ENCODE measurements at regions not wholly inside any gene's neighbourhood (a gene's known extent, or its start where the extent isn't known, plus 50 kb on each side); places are given as distances from the start of the nearest gene placed in this dataset.

DNA sequence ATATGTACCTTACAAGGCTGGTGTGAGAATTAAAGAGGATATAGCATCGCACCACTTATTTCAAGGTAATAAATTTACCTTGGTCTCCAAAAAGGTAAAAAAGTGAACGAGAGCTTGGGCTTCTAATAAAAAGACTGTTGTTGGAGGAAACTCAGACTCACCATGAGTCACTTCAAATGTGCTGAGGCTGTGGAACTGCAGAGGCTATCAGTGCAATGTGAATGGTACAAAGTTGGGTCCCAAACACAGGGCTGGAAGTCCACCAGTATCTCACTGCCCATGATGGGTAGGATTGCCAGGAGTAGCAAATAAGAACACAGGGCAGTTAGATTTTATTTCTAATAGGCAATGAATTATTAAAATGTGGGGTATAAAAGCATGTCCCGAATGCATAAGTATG is 200.6 kb downstream of the MAFB start:
- no peak for DNase-seq

DNA sequence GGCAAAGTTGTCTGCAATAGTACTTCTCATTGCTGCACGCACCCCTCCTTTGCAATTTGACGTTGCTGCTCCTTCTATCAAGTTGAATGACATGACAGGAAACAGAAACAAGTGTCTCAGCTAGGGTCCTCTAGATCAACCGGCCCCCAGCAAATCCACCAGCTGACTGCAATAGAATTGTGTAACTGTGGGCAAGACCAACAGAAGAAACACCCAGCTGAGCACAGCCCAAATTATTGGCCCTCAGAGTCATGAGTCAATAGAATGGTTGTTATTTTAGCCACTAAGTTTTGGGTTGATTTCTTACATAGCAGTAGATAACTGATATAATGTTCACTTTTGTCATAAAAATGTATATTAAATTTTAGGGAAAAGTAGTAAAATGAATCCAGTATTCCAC is 202.7 kb downstream of the MAFB start:
- DNase-seq, result no peak

DNA sequence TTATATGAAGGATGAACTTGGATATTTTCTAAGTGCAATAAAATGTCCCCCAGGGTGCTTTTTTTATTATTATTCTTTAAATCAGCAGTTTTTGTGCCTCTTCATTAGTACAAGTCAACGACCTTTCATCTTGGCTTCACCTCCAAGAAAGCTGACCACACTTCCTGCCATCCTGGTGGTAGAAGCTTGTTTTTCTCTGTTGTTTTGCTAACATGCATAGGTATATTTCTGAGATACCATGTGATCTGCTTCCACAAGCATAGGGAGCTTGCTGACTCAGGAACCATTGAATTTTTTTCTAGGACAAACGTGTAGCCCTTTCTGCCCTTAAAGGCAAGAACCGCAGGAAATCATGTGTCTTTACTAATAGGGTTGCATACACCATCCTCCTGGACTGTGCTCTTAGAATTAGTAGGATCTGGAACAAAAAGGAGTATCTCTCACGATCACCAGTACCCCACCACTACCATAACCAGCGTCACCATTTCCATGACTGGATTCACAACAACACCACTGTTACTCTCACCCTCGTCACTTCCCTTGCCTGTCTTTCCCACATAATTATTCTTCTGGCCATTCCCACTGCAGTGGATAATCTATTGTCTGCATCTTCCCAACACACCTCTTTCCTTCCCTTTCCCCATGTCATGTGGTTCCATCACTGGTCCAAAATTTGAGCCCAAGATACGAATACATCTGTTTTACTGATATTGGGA is 207.1 kb downstream of the MAFB start:
- DNase-seq, result no peak

DNA sequence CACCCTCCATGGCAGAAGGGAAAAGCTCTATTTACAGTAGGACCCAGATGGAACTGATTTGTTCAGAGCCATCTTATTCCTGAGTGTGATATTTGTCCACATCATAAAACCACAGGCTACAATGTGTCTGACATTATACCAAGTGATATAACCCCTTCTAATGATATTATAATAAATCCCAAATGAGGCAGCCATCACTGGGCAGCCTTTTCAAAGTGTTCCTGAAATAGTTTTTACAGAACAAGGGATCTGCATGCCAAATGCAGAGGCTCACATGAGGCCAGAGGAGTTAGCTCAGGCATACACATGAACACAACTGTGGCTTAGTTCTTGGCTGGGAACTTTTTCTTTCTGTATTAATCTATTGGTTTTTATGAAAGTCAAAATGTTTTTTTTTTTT is 207.7 kb downstream of the MAFB start:
- no peak for DNase-seq

DNA sequence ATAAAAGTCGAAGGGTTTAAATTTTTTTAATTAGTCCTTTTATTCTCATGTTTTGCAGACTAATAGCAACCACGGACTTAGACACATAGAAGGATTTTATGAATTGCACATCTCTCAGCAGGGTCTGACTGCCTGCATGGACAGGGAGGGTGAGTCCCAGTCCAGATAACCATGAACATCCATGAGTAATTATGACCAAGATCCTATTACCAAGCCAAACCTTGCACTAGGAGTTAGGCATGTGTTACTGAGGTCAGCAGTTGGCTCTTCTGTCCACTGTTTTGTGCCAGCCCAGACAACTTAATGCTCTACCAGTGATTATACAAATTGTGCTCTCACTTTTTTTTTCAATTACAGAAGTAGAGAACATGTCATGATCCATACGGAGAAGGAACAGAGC is 211.2 kb downstream of the MAFB start:
- DNase-seq, result no peak

DNA sequence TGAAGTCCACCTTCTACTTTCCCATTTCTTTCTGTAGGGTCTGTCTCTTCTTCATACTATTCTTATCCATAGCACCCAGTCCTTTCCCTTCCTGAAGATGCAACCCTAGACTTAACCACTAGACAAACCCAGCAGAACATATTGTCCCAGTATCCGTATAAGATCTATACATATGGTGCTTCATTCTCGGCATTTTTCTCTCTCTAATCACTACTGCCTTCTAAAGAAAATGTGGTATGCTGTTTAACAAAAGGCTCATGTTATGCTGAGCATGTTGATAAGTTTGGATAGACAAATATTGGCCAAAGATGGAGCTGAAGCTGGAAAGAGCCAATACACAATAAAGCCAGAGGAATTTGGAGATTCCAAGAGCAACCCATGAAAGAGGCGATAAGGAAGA is 212.6 kb downstream of the MAFB start:
- DNase-seq, result no peak

DNA sequence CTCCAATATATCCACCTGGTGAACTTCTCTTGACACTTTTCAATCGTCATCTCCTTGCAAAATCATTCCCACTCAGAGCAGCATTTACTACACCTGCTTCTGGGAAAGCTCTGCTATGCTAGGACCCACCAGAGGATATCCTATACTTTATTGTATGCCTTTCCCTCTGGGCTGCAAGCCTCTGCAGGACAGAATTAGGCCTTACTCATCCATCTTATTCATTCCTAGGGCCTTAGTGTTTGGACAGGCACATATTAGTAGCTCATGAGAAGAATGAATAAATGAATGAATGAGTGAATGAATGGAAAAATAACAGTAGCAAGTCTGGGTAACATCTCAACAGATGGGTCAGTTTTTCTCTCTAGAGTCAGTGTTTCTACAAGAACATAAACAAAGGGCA is 216.1 kb downstream of the MAFB start:
- DNase-seq, result no peak

DNA sequence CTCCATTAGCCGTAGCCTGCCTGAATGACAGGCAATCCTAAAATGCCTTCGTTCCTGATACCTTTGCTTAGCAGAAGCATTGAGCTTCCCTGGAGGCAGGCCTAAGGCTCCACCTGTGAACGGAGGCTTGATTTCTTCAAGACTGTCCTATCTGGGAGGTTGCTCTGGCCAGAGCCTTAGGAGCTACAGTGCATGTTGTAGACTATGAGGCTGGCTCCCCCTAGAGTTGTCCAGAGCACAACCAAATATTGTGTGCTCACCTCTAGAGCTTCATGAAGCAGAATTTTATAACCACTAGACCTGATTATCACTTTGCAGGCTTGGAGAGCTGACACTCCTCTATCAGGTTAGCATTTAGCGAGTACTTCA is 217.8 kb downstream of the MAFB start:
- DNase-seq, result no peak

DNA sequence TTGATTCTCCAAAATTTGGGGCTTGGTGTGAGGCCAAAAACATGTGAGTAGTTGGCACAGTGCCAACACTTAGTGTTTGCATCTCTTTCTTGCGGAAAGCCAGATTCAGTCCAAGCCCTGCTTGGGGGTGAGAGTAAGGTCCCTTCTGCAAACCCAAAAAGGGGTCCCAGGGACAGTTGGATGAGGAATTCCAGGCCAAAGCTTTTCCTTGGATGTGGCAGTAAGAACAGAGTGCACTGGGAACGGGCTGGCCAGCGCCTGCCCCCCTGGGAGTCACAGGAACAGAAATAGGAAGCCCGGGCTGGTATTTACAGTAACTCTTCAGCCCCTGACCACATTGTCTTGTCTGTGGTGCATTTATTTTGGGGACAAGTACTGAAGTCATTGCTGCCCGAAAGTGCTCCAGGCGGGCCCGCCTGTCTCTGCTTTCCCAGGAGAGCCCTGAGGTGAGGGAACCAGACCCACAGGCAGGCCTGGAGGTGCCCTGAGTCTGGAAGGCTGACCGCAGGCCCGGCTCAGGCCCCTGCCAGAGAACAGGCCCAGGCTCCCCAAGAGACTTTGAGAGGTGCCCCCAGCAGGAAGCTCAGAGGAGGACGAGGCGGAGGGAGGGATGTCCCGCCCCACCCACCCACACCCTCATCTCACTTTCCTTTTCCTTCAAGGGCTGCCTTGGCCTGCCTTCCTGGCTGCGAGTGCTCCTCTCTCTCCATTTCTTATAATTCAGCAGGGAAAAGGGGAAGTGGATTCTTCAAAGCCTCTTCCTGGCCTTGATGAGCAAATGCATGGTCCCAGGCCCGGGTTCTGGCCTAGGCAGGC is 218.4 kb downstream of the MAFB start:
- no peak for DNase-seq

DNA sequence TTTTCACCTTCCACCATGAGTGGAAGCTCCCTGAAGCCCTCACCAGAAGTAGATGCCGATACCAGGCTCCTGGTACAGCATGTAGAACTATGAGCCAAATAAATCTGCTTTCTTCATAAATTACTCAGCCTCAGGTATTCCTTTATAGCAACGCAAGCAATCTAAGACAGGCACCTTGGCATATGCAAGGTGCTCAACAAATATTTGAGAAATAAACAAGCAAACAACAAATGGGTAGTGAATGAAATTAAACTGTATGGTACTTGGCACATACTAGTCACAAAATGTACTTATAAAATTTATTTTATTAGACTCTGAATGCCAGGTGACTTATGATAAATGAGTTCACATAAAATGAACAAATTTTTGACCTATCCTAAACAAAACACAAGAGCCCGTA is 220.3 kb downstream of the MAFB start:
- DNase-seq, result no peak

DNA sequence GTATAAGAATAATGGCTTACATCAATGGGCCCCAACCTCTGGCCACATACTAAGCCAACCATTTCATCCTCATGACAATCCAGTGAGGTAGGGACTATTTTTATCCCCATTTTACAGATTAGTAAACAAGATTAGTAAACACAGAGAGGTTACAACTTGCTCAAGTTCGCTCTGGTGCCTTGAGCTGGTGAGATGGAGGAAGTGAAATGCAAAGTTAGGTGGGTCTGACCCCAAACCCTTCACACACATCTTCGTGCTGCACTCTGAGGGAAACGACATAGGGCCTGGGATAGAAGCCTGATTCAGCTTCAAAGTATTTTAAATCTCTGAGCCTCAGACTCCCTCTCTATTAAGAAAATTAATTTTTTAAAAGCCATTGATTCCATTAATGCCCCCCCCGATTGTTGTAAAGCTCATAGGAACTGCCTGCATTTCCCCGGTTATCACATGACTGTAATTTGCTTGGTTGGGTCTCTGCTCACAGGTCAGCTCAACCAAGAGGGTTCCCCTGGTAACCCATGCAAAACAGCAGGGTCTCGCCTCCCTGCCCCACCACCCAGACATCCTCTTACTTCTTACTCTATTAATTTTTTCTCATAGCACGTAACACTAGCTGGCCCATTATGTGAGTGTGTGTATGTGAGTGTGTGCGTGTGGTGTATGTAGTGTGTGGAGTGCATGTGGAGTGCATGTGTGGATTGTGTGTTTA is 221.2 kb downstream of the MAFB start:
- no peak for DNase-seq

DNA sequence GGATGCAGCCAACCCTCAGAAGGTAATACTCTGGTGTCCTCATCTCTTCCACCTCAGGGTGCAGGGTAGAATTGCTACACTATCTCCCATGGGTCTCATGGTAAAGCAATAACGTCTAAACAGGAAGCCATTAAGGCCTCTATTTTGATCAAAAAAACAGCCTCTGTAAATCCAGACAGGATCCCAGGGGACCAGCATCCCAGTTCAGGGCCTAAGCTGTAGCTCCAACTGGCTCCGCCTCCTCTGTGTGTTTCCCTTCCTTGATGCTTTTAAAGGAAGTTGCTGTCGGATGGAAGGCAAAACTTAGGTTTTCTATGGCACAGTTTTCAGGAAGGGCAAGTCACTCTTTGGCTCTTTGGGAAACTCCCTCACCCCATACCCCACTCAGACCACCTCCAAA is 222.0 kb downstream of the MAFB start:
- no peak for DNase-seq

DNA sequence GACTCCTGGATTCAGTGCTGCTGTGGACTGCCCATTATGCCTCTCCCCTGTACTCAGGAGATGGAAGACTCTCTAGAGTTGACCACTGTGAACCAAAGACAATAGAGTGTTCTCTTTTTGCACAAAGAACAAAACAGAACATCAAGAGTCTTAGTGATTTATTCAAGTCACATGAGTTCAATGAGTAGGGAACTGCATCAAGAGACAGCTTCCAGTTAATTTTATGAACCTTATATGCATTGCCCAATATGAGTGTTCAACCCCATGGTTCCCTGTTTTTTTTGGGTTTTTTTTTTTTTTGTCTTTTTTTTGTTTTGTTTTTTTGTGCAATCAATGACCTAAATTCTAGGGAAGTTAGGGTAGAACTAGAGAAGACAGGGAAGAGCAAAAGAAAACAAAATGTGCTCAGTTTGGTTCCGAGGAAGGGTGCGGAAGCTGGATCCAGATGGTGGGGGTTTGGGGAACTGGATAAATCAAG is 224.3 kb downstream of the MAFB start:
- DNase-seq, result no peak

DNA sequence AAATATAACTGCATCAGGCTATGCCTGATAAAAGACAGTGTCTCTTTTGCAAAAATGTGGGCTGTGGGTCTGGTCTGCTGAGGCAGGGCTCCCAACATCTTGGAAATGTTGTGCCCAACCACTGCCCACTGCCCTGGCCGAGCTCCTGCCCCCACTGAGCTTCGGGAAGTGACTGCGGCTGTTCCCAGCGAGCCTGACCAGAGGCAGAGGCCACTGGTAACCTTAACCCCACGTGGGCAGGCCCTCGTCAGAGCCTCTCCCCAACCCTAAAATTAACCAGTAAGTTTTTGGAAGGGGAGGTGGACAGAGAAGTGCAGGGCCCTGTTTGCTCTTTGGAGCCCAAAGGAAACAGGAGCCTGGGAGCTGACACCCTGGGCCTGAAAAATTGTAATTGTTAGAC is 225.9 kb downstream of the MAFB start:
- DNase-seq, result no peak

DNA sequence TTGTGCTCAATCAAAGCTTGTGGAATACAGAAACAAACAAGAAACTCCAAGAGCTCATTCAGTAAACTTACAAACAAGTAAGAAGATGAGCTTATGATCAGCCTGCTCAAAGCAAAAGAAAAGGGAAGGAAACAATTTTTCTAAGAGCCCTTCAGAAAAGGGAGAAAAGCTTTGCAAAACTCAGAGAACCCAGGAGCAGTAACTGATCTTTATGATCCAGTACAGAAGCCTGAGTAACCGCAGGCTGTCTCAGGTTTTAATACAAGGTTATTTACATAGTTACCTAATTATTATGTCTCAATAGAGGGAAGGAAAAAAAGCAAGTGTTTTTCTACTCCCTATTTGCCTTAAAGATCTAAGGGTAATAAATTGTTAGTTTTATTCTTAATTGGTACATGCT is 226.5 kb downstream of the MAFB start:
- DNase-seq, result no peak

DNA sequence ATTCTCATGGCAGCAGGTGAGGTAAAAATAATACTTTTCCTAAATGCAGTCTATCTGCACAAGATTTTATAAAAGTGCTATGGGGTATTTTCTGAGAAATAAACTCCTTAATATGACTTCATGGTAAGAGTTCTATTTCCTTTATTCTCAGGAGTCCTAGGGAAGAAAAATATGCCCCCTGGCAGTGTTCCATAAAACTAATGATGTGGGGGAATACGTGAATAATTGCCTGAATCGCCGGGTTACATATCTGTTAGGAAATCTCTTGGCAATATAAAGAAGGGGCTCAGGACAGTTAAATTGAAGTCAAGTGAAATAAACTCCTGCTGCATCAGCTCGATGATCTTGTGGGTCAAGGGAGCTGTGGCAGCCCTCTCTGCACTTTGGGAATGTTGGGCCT is 229.7 kb downstream of the MAFB start:
- DNase-seq, result no peak

DNA sequence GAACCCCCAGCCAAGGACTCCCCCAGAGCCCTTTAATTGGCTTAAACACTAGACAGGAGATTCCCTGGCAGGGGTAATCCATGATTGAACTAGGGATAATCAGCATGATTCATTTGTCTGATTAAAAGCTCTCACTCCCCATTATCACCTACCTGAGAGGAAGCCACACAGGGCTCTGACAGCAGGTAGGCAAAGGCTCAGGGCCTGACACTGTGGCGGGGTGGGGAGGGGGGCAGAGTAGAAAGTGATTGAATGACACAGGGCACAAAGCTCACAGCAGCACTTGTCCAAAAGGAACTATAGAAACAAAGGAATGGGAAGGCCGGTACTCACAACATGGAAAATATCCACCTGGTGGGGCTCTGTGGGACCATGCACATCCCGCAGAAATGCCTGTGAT is 231.6 kb downstream of the MAFB start:
- DNase-seq, result no peak

DNA sequence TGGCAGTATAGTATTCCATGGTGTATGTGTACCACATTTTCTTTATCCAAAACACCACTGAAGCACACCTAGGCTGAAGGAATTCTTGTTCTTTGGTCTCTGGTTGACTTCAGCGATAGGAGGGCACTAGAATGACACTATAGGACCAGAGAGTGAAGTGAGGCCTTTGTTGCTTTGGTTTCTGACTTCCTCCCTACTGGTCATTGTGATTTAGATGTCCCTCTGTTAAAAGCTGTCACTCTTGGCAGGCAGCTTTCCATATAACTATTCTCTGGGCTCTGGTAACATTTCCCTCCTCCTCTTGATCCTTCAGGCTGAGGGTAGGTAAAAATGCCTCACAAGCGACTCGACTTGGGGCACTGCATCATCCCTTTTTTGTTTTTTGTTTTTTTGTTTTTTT is 236.3 kb downstream of the MAFB start:
- DNase-seq, result no peak

DNA sequence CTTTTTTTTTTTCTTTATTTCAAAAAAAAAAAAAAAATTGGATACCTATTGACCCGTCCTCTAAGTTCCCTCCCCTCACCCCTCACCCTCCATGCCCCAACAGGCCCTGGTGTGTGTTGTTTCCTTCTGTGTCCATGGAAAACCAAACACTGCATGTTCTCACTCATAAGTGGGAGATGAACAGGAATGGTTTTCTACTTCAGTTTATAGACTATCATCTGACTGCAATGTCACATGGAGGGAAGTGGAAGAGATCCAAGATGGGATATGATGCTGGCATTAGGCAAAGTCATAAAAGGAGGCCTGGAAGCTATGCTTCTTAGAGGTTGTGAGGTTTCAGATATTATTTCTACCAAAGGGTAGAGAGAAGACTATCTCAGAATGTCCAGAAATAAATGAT is 237.5 kb downstream of the MAFB start:
- DNase-seq, result no peak

DNA sequence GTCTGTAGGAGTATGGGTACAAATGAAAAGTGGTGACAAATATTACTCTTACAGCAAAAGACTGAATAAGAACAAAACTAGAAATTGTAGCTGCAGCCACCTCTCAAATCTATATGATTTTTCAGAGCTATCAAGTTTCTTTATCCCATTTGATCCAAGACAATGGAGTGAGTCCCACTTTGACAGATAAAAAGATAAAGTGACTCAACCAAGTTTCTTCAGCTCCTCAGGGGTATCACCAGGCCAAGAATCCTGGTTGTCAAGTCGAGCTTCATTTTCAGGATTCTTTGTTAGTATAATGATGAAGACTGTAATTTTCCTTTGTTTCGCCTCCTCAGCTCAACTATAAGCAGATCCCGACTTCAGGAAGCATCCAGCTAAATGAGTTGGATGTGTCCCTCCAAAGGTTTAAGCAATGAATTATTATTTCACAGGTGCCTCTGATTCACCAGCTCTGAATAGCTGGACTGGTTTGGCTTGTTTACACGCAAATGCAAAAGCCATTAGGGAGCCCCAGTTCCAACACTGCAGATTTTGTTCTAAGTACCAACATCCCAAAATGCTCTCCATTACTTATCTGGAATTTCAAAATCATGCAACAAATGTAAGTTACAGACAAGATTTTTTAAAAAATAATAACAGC is 238.9 kb downstream of the MAFB start:
- DNase-seq, result no peak

DNA sequence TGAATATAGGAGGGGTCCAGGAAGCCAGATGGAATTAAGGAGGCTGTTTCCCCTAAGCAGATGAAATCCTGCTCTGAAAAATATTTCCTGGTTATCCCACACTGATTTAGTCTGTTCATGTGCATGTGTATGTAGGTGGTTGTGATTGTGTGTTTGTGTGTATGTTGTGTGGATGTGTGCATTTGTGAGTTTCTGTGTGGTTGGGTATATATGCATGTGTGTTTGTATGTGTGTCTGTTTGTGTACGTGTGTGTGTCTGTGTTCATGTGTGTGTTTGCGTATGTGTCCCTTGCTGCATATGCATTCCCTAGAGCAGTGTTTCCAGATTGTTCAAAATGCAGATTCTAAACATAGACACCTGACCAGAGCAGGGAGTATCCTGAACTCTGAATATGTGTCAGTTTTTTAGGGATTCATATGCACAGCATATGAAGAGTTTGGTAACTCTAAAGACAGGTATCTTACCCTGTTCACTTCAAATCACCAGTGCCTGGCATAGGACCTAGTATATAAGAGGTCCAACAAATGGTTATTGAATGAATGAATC is 239.8 kb downstream of the MAFB start:
- DNase-seq, result no peak

DNA sequence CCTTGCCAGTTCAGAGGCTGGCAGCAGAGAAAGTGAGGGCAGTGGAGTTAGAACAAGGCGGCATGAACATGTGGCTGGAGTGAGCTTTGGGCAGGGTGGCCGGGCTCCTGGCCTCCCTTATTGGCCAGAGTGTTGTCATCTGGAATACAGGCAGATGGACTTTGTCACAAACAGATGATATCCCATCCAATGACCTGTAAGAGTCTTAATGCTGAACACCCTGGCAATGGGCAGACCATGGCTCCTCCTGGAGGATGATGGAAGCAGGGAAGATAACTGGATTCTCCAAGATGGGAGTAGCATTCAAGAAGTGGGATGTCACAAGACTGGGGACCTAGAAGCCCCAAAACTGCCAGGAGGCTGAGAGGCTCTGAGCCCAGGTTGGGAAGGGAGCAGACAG is 242.1 kb downstream of the MAFB start:
- no peak for DNase-seq

DNA sequence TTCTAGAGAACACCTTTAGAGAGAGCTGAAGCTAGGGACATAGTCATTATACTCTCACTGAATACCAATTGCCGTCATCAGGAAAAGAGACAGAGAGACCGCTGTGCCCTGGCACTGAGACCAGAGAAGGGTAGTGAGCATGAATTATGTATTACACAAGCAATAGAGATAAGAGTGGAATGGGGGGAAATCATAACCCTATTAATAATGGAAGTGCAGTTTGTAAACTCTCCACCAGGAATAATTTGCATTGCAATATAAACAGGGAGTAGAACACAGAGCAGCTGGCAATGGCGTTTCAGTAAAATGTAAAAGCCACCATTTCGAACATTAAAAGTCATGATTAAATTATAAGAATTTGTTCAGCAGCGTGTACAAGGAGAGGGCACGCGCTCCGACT is 244.5 kb downstream of the MAFB start:
- DNase-seq, result no peak
